Trophoblast cell (in vitro differentiated cells and primary cell): ENCODE measurements at regions not wholly inside any gene's neighbourhood (a gene's known extent, or its start where the extent isn't known, plus 50 kb on each side); places are given as distances from the start of the nearest gene placed in this dataset.

Experiments used
- DNase-seq, 2 donors: peaks; one replicate each; pipeline ENCODE4 v3.0.0-alpha.2; 2016
- H2AFZ ChIP-seq: 2 replicates; pipeline ENCODE4 v1.6.1; 2013; ENCODE audit warnings: low read length, moderate library complexity, mild to moderate bottlenecking; ENCODE audit not compliant: insufficient read depth, poor library complexity
- H2AK5ac ChIP-seq: 2 replicates; pipeline ENCODE4 v1.6.1; 2013; ENCODE audit warnings: mild to moderate bottlenecking, low read length
- H2BK120ac ChIP-seq: 2 replicates; pipeline ENCODE4 v1.6.1; 2013; ENCODE audit warnings: low read length, mild to moderate bottlenecking, moderate library complexity; ENCODE audit not compliant: insufficient read depth, poor library complexity
- H2BK12ac ChIP-seq: 2 replicates; pipeline ENCODE4 v1.6.1; 2013; ENCODE audit warnings: mild to moderate bottlenecking, low read length, moderate library complexity
- H2BK5ac ChIP-seq: 2 replicates; pipeline ENCODE4 v1.6.1; 2013; ENCODE audit warnings: low read length, low read depth, moderate library complexity, mild to moderate bottlenecking; ENCODE audit not compliant: poor library complexity
- H3K14ac ChIP-seq: 2 replicates; pipeline ENCODE4 v1.6.1; 2013; ENCODE audit warnings: mild to moderate bottlenecking, low read length
- H3K18ac ChIP-seq: 2 replicates; pipeline ENCODE4 v1.6.1; 2013; ENCODE audit warnings: mild to moderate bottlenecking, low read length
- H3K23ac ChIP-seq: 2 replicates; pipeline ENCODE4 v1.6.1; 2013; ENCODE audit warnings: low read length
- H3K27ac ChIP-seq: 2 replicates; pipeline ENCODE4 v1.5.1; 2013; ENCODE audit warnings: low read depth, mild to moderate bottlenecking, inconsistent platforms, low read length, moderate library complexity
- H3K27me3 ChIP-seq: 2 replicates; pipeline ENCODE4 v1.6.1; 2013; ENCODE audit warnings: inconsistent platforms, mild to moderate bottlenecking, low read length, moderate library complexity; ENCODE audit not compliant: insufficient read depth
- H3K36me3 ChIP-seq, 2 experiments: 1 replicate in 1 of 2; 2 replicates in 1 of 2; pipeline ENCODE4 v1.6.1; 2013; ENCODE audit warnings: low read length in 2 of 2, mild to moderate bottlenecking in 2 of 2, moderate library complexity in 1 of 2; ENCODE audit not compliant: insufficient read depth in 2 of 2, control insufficient read depth in 1 of 2
- H3K4ac ChIP-seq: 2 replicates; pipeline ENCODE4 v1.6.1; 2013; ENCODE audit warnings: low read depth, mild to moderate bottlenecking, low read length, moderate library complexity
- H3K4me1 ChIP-seq, 2 experiments: 1 replicate in 1 of 2; 2 replicates in 1 of 2; pipeline ENCODE4 v1.6.1; 2013; ENCODE audit warnings: low read length in 2 of 2, mild to moderate bottlenecking in 2 of 2, moderate library complexity in 1 of 2; ENCODE audit not compliant: insufficient read depth in 2 of 2, control insufficient read depth in 1 of 2
- H3K4me2 ChIP-seq: 2 replicates; pipeline ENCODE4 v1.6.1; 2013; ENCODE audit warnings: inconsistent platforms, mild to moderate bottlenecking, low read length, moderate library complexity
- H3K4me3 ChIP-seq: 2 replicates; pipeline ENCODE4 v1.5.1; 2013; ENCODE audit warnings: mild to moderate bottlenecking, low read depth, low read length, inconsistent platforms
- H3K79me1 ChIP-seq: one replicate; pipeline ENCODE4 v1.6.1; 2013; ENCODE audit warnings: low read length
- H3K79me2 ChIP-seq: 2 replicates; pipeline ENCODE4 v1.6.1; 2013; ENCODE audit warnings: low read length, mild to moderate bottlenecking; ENCODE audit not compliant: control insufficient read depth, insufficient read depth, poor library complexity
- H3K9ac ChIP-seq: 2 replicates; pipeline ENCODE4 v1.6.1; 2013; ENCODE audit warnings: mild to moderate bottlenecking, low read length
- H3K9me3 ChIP-seq: 2 replicates; pipeline ENCODE4 v1.6.1; 2013; ENCODE audit warnings: low read depth, mild to moderate bottlenecking, control low read depth, inconsistent platforms, low read length; ENCODE audit not compliant: insufficient read depth
- H4K12ac ChIP-seq: 2 replicates; pipeline ENCODE4 v1.6.1; 2013; ENCODE audit warnings: low read depth, mild to moderate bottlenecking, low read length, moderate library complexity
- H4K8ac ChIP-seq: 2 replicates; pipeline ENCODE4 v1.6.1; 2013; ENCODE audit warnings: low read depth, mild to moderate bottlenecking, low read length, moderate library complexity
- H4K91ac ChIP-seq: one replicate; pipeline ENCODE4 v1.6.1; 2013; ENCODE audit warnings: low read depth, mild to moderate bottlenecking, low read length, moderate library complexity
- WGBS: extraction: QIAGEN DNeasy Blood & Tissue Kit; methylation state at CpG from one replicate; pipeline ENCODE4 v1.1.7; 2013; ENCODE audit warnings: missing lambda C conversion rate; ENCODE audit not compliant: insufficient read length, insufficient coverage; ENCODE audit errors: extremely low coverage; 5-methylcytosine and 5-hydroxymethylcytosine counted together

GRCh38 chr14:58783792-58784511 is 146.2 kb downstream of the DACT1 start:
- H3K23ac ChIP-seq, result no peak overlapping the region
- H2BK5ac ChIP-seq, result no peak overlapping the region
- no peak overlapping the region for H2BK12ac ChIP-seq
- no peak overlapping the region for H3K4me3 ChIP-seq
- H2BK120ac ChIP-seq, result no peak overlapping the region
- no peak overlapping the region for H4K8ac ChIP-seq
- no peak overlapping the region for H4K91ac ChIP-seq
- no peak overlapping the region for H3K4me2 ChIP-seq
- no peak overlapping the region for H2AK5ac ChIP-seq
- H3K9me3 ChIP-seq, result peaks cover 2% of the 10 kb centered on the region
- no peaks in the 10 kb centered on the region for H3K27me3 ChIP-seq
- no peak overlapping the region for H4K12ac ChIP-seq
- no peak overlapping the region for H3K14ac ChIP-seq
- no peaks in the 10 kb centered on the region for H3K36me3 ChIP-seq
- no peak for DNase-seq
- H3K4ac ChIP-seq, result no peak overlapping the region
- no peak overlapping the region for H3K18ac ChIP-seq
- H3K9ac ChIP-seq, result no peak overlapping the region
- H3K79me2 ChIP-seq, result no peaks in the 10 kb centered on the region
- H3K79me1 ChIP-seq, result no peaks in the 10 kb centered on the region
- no peak overlapping the region for H2AFZ ChIP-seq
- WGBS, result 100% methylated on average over 2 of the region's 10 CpGs
- no peaks in the 10 kb centered on the region for H3K4me1 ChIP-seq
- no peak overlapping the region for H3K27ac ChIP-seq

- Histone ChIP-seq H2BK12ac (no peak overlapping the region), H3K4me2 (no peak overlapping the region), H4K91ac (no peak overlapping the region), H3K36me3 (no peaks in the 10 kb centered on the region), H3K18ac (no peak overlapping the region), H3K9ac (no peak overlapping the region), H3K79me1 (no peaks in the 10 kb centered on the region), H2AK5ac (no peak overlapping the region), H3K23ac (no peak overlapping the region), H2BK5ac (no peak overlapping the region), H3K4ac (no peak overlapping the region), H3K27me3 (no peaks in the 10 kb centered on the region), H3K4me3 (no peak overlapping the region), H3K27ac (no peak overlapping the region), H4K12ac (no peak overlapping the region), H3K4me1 (no peaks in the 10 kb centered on the region), H4K8ac (no peak overlapping the region), H3K14ac (no peak overlapping the region), H2AFZ (no peak overlapping the region), H3K9me3 (peaks cover 2% of the 10 kb centered on the region), H2BK120ac (no peak overlapping the region), H3K79me2 (no peaks in the 10 kb centered on the region)
- no CpG with 5 or more reads among the region's 1 CpG for WGBS
- DNase-seq, result no peak
Measured at GRCh38 chr14:58784931-58785330, 147.2 kb downstream of the DACT1 start.

- DNase-seq, result no peak
- Histone ChIP-seq H3K9ac (no peak overlapping the region), H4K8ac (no peak overlapping the region), H3K14ac (no peak overlapping the region), H3K79me2 (no peaks in the 10 kb centered on the region), H2AFZ (no peak overlapping the region), H3K79me1 (no peaks in the 10 kb centered on the region), H3K9me3 (peaks cover under 1% of the 10 kb centered on the region), H3K18ac (no peak overlapping the region), H3K4ac (no peak overlapping the region), H2AK5ac (no peak overlapping the region), H3K36me3 (no peaks in the 10 kb centered on the region), H2BK12ac (no peak overlapping the region), H2BK5ac (no peak overlapping the region), H3K27me3 (no peaks in the 10 kb centered on the region), H3K4me2 (no peak overlapping the region), H3K4me3 (no peak overlapping the region), H3K4me1 (no peaks in the 10 kb centered on the region), H3K23ac (no peak overlapping the region), H4K91ac (no peak overlapping the region), H2BK120ac (no peak overlapping the region), H4K12ac (no peak overlapping the region), H3K27ac (no peak overlapping the region)
- WGBS, result no CpG with 5 or more reads among the region's 3 CpGs
Measured at GRCh38 chr14:58785701-58786100, 147.9 kb downstream of the DACT1 start.

GRCh38 chr14:58787592-58787991 is 149.8 kb downstream of the DACT1 start:
- H2AK5ac ChIP-seq, result no peak overlapping the region
- DNase-seq, result no peak
- no peak overlapping the region for H3K9ac ChIP-seq
- H4K8ac ChIP-seq, result no peak overlapping the region
- H2BK12ac ChIP-seq, result no peak overlapping the region
- H3K18ac ChIP-seq, result no peak overlapping the region
- no peak overlapping the region for H3K23ac ChIP-seq
- no peak overlapping the region for H2BK5ac ChIP-seq
- H3K36me3 ChIP-seq, result no peaks in the 10 kb centered on the region
- no peaks in the 10 kb centered on the region for H3K79me2 ChIP-seq
- H3K9me3 ChIP-seq, result no peaks in the 10 kb centered on the region
- H3K27me3 ChIP-seq, result no peaks in the 10 kb centered on the region
- H4K12ac ChIP-seq, result no peak overlapping the region
- H3K14ac ChIP-seq, result no peak overlapping the region
- H3K4ac ChIP-seq, result no peak overlapping the region
- WGBS, result no CpG with 5 or more reads among the region's 1 CpG
- H3K79me1 ChIP-seq, result no peaks in the 10 kb centered on the region
- no peak overlapping the region for H3K27ac ChIP-seq
- H2BK120ac ChIP-seq, result no peak overlapping the region
- no peak overlapping the region for H2AFZ ChIP-seq
- no peak overlapping the region for H4K91ac ChIP-seq
- H3K4me2 ChIP-seq, result no peak overlapping the region
- no peak overlapping the region for H3K4me3 ChIP-seq
- no peaks in the 10 kb centered on the region for H3K4me1 ChIP-seq
